Endothelial cell of umbilical vein (primary cell): ENCODE measurements at regions not wholly inside any gene's neighbourhood (a gene's known extent, or its start where the extent isn't known, plus 50 kb on each side); places are given as distances from the start of the nearest gene placed in this dataset.

Experiments used
- EZH2 ChIP-seq: IDR thresholded peaks from 2 replicates; pipeline ENCODE4 v1.6.1; 2012; ENCODE audit warnings: borderline replicate concordance, low read depth, mild to moderate bottlenecking, moderate library complexity, low read length, inconsistent platforms; ENCODE audit not compliant: severe bottlenecking
- MYC ChIP-seq: IDR thresholded peaks from one replicate; pipeline ENCODE4 v1.6.1; 2011; ENCODE audit warnings: mild to moderate bottlenecking, low read depth, low read length
- POLR2A ChIP-seq: IDR thresholded peaks from 2 replicates; pipeline ENCODE4 v1.6.1; 2012; ENCODE audit warnings: low read depth, mild to moderate bottlenecking, control low read depth, low read length
- POLR2AphosphoS5 ChIP-seq: IDR thresholded peaks from 2 replicates; pipeline ENCODE4 v1.6.1; 2012; ENCODE audit warnings: low read depth, mild to moderate bottlenecking, control low read depth, low read length, moderate library complexity; ENCODE audit not compliant: insufficient read depth
- TF ChIP-seq, protein P1 (sequence below), 2 donors: IDR thresholded peaks; 1 replicate in 1 of 2; 2 replicates in 1 of 2; pipeline ENCODE4 v1.5.1; 2011; ENCODE audit warnings: low read length in 2 of 2, mild to moderate bottlenecking in 2 of 2, moderate library complexity in 2 of 2, control low read depth in 1 of 2, inconsistent platforms in 1 of 2, low read depth in 1 of 2; ENCODE audit not compliant: insufficient read depth in 1 of 2; ENCODE audit errors: extremely low read depth in 1 of 2

GRCh38 chr22:48553119-48553518, 1274.6 kb downstream of the BRD1 start:
- TF ChIP-seq EZH2 (no peak), MYC (no peak), POLR2AphosphoS5 (no peak), POLR2A (no peak)
- TF ChIP-seq, protein P1, sequence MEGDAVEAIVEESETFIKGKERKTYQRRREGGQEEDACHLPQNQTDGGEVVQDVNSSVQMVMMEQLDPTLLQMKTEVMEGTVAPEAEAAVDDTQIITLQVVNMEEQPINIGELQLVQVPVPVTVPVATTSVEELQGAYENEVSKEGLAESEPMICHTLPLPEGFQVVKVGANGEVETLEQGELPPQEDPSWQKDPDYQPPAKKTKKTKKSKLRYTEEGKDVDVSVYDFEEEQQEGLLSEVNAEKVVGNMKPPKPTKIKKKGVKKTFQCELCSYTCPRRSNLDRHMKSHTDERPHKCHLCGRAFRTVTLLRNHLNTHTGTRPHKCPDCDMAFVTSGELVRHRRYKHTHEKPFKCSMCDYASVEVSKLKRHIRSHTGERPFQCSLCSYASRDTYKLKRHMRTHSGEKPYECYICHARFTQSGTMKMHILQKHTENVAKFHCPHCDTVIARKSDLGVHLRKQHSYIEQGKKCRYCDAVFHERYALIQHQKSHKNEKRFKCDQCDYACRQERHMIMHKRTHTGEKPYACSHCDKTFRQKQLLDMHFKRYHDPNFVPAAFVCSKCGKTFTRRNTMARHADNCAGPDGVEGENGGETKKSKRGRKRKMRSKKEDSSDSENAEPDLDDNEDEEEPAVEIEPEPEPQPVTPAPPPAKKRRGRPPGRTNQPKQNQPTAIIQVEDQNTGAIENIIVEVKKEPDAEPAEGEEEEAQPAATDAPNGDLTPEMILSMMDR (IDR thresholded peaks at IDR 0.05; ENCODE audit: extremely low read depth in 1 of 2, insufficient read depth in 1 of 2, low read depth in 1 of 2, low read length in 2 of 2), result no peak
